HepG2 (cell line): ENCODE measurements at regions not wholly inside any gene's neighbourhood (a gene's known extent, or its start where the extent isn't known, plus 50 kb on each side); places are given as distances from the start of the nearest gene placed in this dataset.

Experiments
- ATAC-seq: fragments of 200-7000 bp; cut with Tn5 transposase; 3 replicates; pipeline ENCODE4 v1.9.1; 2020; ENCODE audit warnings: mild to moderate bottlenecking, moderate library complexity
- BruUV-seq: library from RNA; stranded (reverse); fragments of 400-500 nt; replicated peaks from 2 replicates; lab custom pipeline; 2021; lab: Mats Ljungman, UMichigan
- CTCF ChIA-PET: fragments of 300-600 bp; formaldehyde crosslinking; extraction: SDS; loops from one replicate; lab custom pipeline; 2021; ENCODE audit warnings: low total read pairs, inconsistent platforms, low intra/inter-chr PET ratio; lab: Yijun Ruan, JAX
- POLR2A ChIA-PET: fragments of 350-600 bp; sonication (Branson Sonifier 250); formaldehyde crosslinking; loops from one replicate; lab custom pipeline; 2020; ENCODE audit warnings: antibody characterized with exemption, inconsistent platforms; lab: Yijun Ruan, JAX
- DNase-seq: peaks from one replicate; pipeline ENCODE4 v3.0.0-alpha.2; 2015; ENCODE audit warnings: low spot score
- FAIRE-seq: peaks from 3 replicates; lab custom pipeline; 2011; peaks lifted over from hg19 to GRCh38; lab: Jason Lieb, UNC
- H2AFZ ChIP-seq: one replicate; pipeline ENCODE4 v1.6.1; 2011; ENCODE audit warnings: low read length, inconsistent platforms
- H3K27ac ChIP-seq: fragments of 300-600 bp; 3 replicates; pipeline ENCODE4 v1.8.0; 2011; ENCODE audit warnings: mixed run types, mild to moderate bottlenecking, mixed read lengths, low read length, inconsistent platforms; ENCODE audit not compliant: insufficient read depth; ENCODE audit errors: extremely low read length
- H3K27me3 ChIP-seq, 2 experiments: fragments of 200-600 bp in 1 of 2; 2 replicates in 1 of 2; 3 replicates in 1 of 2; pipeline versions ENCODE4 v1.6.0 to v1.8.0; 2011; ENCODE audit warnings: low read length in 2 of 2, mild to moderate bottlenecking in 2 of 2, moderate library complexity in 2 of 2, inconsistent platforms in 1 of 2; ENCODE audit not compliant: insufficient read depth in 2 of 2, control insufficient read depth in 1 of 2
- H3K36me3 ChIP-seq, 2 experiments: fragments of 200-600 bp in 1 of 2; replicated peaks in 1 of 2; 2 replicates in 1 of 2; 3 replicates in 1 of 2; pipeline versions ENCODE4 v1.5.1 to v1.8.0; 2011; ENCODE audit warnings: low read length in 2 of 2, inconsistent platforms in 1 of 2; ENCODE audit not compliant: insufficient read depth in 2 of 2, control insufficient read depth in 1 of 2
- H3K4me1 ChIP-seq: 2 replicates; pipeline ENCODE4 v1.5.1; 2012; ENCODE audit warnings: low read length, inconsistent platforms; ENCODE audit not compliant: insufficient read depth
- H3K4me2 ChIP-seq: 2 replicates; pipeline ENCODE4 v1.6.0; 2011; ENCODE audit warnings: low read depth, low read length, inconsistent platforms
- H3K4me3 ChIP-seq, 3 experiments: fragments of 200-600 bp in 1 of 3; sonication (generic), shearing (Covaris generic) in 1 of 3; replicated peaks in 1 of 3; 2 replicates each; pipeline ENCODE4 v1.5.1; 2011 to 2016; ENCODE audit warnings: low read length in 3 of 3, inconsistent platforms in 2 of 3, low read depth in 2 of 3, mild to moderate bottlenecking in 2 of 3, control low read depth in 1 of 3, mixed read lengths in 1 of 3; ENCODE audit not compliant: insufficient read depth in 1 of 3
- H3K79me2 ChIP-seq: one replicate; pipeline ENCODE4 v1.6.1; 2011; ENCODE audit warnings: low read length, inconsistent platforms; ENCODE audit not compliant: insufficient read depth
- H3K9ac ChIP-seq: 2 replicates; pipeline ENCODE4 v1.6.0; 2011; ENCODE audit warnings: mild to moderate bottlenecking, low read depth, low read length, inconsistent platforms; ENCODE audit not compliant: insufficient read depth
- H3K9me3 ChIP-seq: 2 replicates; pipeline ENCODE4 v1.5.1; 2012; ENCODE audit warnings: mild to moderate bottlenecking, low read length
- H4K20me1 ChIP-seq: 2 replicates; pipeline ENCODE4 v1.6.0; 2011; ENCODE audit warnings: inconsistent platforms, mild to moderate bottlenecking, low read length, moderate library complexity; ENCODE audit not compliant: insufficient read depth
- ADNP ChIP-seq: sonication (generic); formaldehyde crosslinking; IDR thresholded peaks from 2 replicates; pipeline ENCODE4 v1.4.0; 2020; ENCODE audit warnings: missing genetic modification reagents
- AHR ChIP-seq: IDR thresholded peaks from 2 replicates; pipeline ENCODE4 v1.6.1; 2018; ENCODE audit warnings: missing genetic modification reagents, missing compliant biosample characterization
- BRCA1 ChIP-seq: sonication (generic); formaldehyde crosslinking; IDR thresholded peaks from 2 replicates; pipeline ENCODE4 v1.4.0; 2020; ENCODE audit warnings: missing genetic modification reagents
- EED ChIP-seq: sonication (generic); formaldehyde crosslinking; IDR thresholded peaks from 2 replicates; pipeline ENCODE4 v1.5.0; 2020; ENCODE audit warnings: mild to moderate bottlenecking, missing genetic modification reagents
- FOSL1 ChIP-seq: sonication (generic); formaldehyde crosslinking; IDR thresholded peaks from 2 replicates; pipeline ENCODE4 v1.9.0; 2021; ENCODE audit warnings: missing genetic modification reagents, borderline replicate concordance
- FOXJ3 ChIP-seq: sonication (generic); formaldehyde crosslinking; IDR thresholded peaks from 2 replicates; pipeline ENCODE4 v1.4.0; 2020; ENCODE audit warnings: missing genetic modification reagents, mild to moderate bottlenecking, borderline replicate concordance
- GATAD1 ChIP-seq: IDR thresholded peaks from 2 replicates; pipeline ENCODE4 v1.6.1; 2016; ENCODE audit warnings: missing genetic modification reagents, missing compliant biosample characterization
- GTF3A ChIP-seq: sonication (generic); formaldehyde crosslinking; conservative IDR thresholded peaks from 2 replicates; pipeline ENCODE4 v1.4.0; 2020; ENCODE audit warnings: mild to moderate bottlenecking, missing genetic modification reagents
- HOXD1 ChIP-seq: sonication (generic); formaldehyde crosslinking; IDR thresholded peaks from 2 replicates; pipeline ENCODE4 v1.5.0; 2020; ENCODE audit warnings: missing genetic modification reagents
- NFE2 ChIP-seq: sonication (generic); formaldehyde crosslinking; IDR thresholded peaks from 2 replicates; pipeline ENCODE4 v1.4.0; 2020; ENCODE audit warnings: missing genetic modification reagents
- NFYC ChIP-seq: IDR thresholded peaks from 2 replicates; pipeline ENCODE4 v1.6.1; 2016; ENCODE audit warnings: missing genetic modification reagents, missing compliant biosample characterization
- SIX1 ChIP-seq: sonication (generic); formaldehyde crosslinking; IDR thresholded peaks from 2 replicates; pipeline ENCODE4 v1.4.0; 2020; ENCODE audit warnings: missing genetic modification reagents, borderline replicate concordance
- TOPORS ChIP-seq: sonication (generic); formaldehyde crosslinking; IDR thresholded peaks from 2 replicates; pipeline ENCODE4 v1.8.0; 2023; ENCODE audit warnings: mild to moderate bottlenecking, missing genetic modification reagents
- XBP1 ChIP-seq: sonication (generic); formaldehyde crosslinking; IDR thresholded peaks from 2 replicates; pipeline ENCODE4 v1.5.0; 2020; ENCODE audit warnings: missing genetic modification reagents
- ZFP1 ChIP-seq: IDR thresholded peaks from 2 replicates; pipeline ENCODE4 v1.6.1; 2016
- ZNF337 ChIP-seq: sonication (generic); formaldehyde crosslinking; IDR thresholded peaks from 2 replicates; pipeline ENCODE4 v1.5.1; 2020; ENCODE audit warnings: missing genetic modification reagents, low read depth, mild to moderate bottlenecking, borderline replicate concordance
- ZNF33B ChIP-seq: sonication (generic); formaldehyde crosslinking; IDR thresholded peaks from 2 replicates; pipeline ENCODE4 v1.5.1; 2020; ENCODE audit warnings: mild to moderate bottlenecking, missing genetic modification reagents
- in situ Hi-C: cut with HindIII; loops from 2 replicates; pipeline ENCODE4 v1.10.0; 2017; ENCODE audit warnings: low pct_unique_long_range_greater_than_20kb; ENCODE audit not compliant: extremely low pct_ligation_motif_present
- intact Hi-C: fragments of 100-400 bp; cut with micrococcal nuclease; formaldehyde crosslinking; loops from one replicate; pipeline ENCODE4 v1.10.0; 2022; ENCODE audit not compliant: unreplicated experiment
- TF ChIP-seq, protein P1 (sequence below): sonication (generic); formaldehyde crosslinking; IDR thresholded peaks from 2 replicates; pipeline ENCODE4 v1.5.1; 2020; ENCODE audit warnings: mild to moderate bottlenecking, missing genetic modification reagents, borderline replicate concordance

DNA sequence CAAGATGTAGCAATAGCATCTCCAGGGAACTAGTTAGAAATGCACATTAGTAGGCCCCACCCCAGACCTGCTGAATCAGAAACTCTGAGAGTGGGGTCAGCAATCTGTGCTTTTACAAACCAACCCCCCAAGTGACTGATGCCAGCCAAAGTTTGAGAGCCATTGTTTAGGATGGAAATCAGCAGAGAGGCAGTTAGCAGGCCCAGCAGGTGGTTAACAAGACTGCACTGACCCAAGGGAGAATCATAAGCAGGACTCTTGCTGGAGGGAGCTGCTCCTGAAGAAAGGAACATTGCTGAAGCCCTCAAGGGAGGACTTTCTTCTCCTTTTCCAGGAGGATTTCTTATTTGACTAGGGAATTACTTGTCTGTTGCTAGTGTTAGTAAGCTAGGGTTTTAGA, 74.2 kb upstream of the SLC12A2 start:
- no peaks in the 10 kb centered on the region for H4K20me1 ChIP-seq
- no peak overlapping the region for H3K4me3 ChIP-seq
- H3K27ac ChIP-seq, result no peak overlapping the region
- no TSS peak for BruUV-seq
- CTCF ChIA-PET, result no interaction called here
- H3K27me3 ChIP-seq, result no peaks in the 10 kb centered on the region
- H3K9me3 ChIP-seq, result no peaks in the 10 kb centered on the region
- no peak overlapping the region for H3K4me2 ChIP-seq
- no peak overlapping the region for H3K9ac ChIP-seq
- no peak overlapping the region for H2AFZ ChIP-seq
- DNase-seq (no peak), FAIRE-seq (no peak), ATAC-seq (no peak)
- H3K79me2 ChIP-seq, result no peaks in the 10 kb centered on the region
- H3K4me1 ChIP-seq, result no peaks in the 10 kb centered on the region
- POLR2A ChIA-PET, result no interaction called here
- intact Hi-C loops, result no loop called here
- H3K36me3 ChIP-seq, result no peaks in the 10 kb centered on the region
- no peak for TF ChIP-seq ZNF337 (CRISPR knock-in tag)
- no peak for TF ChIP-seq ZNF33B (CRISPR knock-in tag)
- no peak for TF ChIP-seq FOXJ3 (CRISPR knock-in tag)
- no peak for TF ChIP-seq FOSL1 (CRISPR knock-in tag)
- TF ChIP-seq XBP1 (CRISPR knock-in tag), result no peak
- TF ChIP-seq AHR (CRISPR knock-in tag), result no peak
- TF ChIP-seq NFYC, result no peak
- no peak for TF ChIP-seq TOPORS (CRISPR knock-in tag)
- no peak for TF ChIP-seq ADNP
- no peak for TF ChIP-seq HOXD1 (CRISPR knock-in tag)
- TF ChIP-seq ZFP1 (CRISPR knock-in tag), result no peak
- TF ChIP-seq GATAD1, result no peak
- no peak for TF ChIP-seq SIX1 (CRISPR knock-in tag)
- TF ChIP-seq NFE2 (CRISPR knock-in tag), result no peak
- no peak for TF ChIP-seq GTF3A (CRISPR knock-in tag)
- TF ChIP-seq, protein P1, sequence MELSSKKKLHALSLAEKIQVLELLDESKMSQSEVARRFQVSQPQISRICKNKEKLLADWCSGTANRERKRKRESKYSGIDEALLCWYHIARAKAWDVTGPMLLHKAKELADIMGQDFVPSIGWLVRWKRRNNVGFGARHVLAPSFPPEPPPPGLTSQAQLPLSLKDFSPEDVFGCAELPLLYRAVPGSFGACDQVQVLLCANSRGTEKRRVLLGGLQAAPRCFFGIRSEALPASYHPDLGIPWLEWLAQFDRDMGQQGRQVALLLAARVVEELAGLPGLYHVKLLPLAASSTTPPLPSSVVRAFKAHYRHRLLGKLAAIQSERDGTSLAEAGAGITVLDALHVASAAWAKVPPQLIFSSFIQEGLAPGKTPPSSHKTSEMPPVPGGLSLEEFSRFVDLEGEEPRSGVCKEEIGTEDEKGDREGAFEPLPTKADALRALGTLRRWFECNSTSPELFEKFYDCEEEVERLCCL (CRISPR knock-in tag), result no peak
- TF ChIP-seq BRCA1 (CRISPR knock-in tag), result no peak
- TF ChIP-seq EED (CRISPR knock-in tag), result no peak
- TF ChIP-seq, all 625 proteins: peak for 0
- in situ Hi-C loops, result no loop called here
